GM12891 (cell line): ENCODE measurements at regions not wholly inside any gene's neighbourhood (a gene's known extent, or its start where the extent isn't known, plus 50 kb on each side); places are given as distances from the start of the nearest gene placed in this dataset.

Experiments
- PAX5 ChIP-seq: IDR thresholded peaks from 2 replicates; pipeline ENCODE4 v1.6.1; 2011; ENCODE audit warnings: low read length, moderate library complexity, mild to moderate bottlenecking; ENCODE audit not compliant: insufficient read depth, severe bottlenecking
- POLR2A ChIP-seq: IDR thresholded peaks from 2 replicates; pipeline ENCODE4 v1.6.1; 2011; ENCODE audit warnings: low read depth, low read length, control low read depth
- POLR2AphosphoS5 ChIP-seq: IDR thresholded peaks from 2 replicates; pipeline ENCODE4 v1.6.1; 2011; ENCODE audit warnings: low read depth, low read length, control low read depth
- SPI1 ChIP-seq: IDR thresholded peaks from 2 replicates; pipeline ENCODE4 v1.6.1; 2011; ENCODE audit warnings: low read depth, low read length, control low read depth
- TAF1 ChIP-seq: IDR thresholded peaks from 2 replicates; pipeline ENCODE4 v1.6.1; 2011; ENCODE audit warnings: low read depth, low read length, control low read depth

DNA sequence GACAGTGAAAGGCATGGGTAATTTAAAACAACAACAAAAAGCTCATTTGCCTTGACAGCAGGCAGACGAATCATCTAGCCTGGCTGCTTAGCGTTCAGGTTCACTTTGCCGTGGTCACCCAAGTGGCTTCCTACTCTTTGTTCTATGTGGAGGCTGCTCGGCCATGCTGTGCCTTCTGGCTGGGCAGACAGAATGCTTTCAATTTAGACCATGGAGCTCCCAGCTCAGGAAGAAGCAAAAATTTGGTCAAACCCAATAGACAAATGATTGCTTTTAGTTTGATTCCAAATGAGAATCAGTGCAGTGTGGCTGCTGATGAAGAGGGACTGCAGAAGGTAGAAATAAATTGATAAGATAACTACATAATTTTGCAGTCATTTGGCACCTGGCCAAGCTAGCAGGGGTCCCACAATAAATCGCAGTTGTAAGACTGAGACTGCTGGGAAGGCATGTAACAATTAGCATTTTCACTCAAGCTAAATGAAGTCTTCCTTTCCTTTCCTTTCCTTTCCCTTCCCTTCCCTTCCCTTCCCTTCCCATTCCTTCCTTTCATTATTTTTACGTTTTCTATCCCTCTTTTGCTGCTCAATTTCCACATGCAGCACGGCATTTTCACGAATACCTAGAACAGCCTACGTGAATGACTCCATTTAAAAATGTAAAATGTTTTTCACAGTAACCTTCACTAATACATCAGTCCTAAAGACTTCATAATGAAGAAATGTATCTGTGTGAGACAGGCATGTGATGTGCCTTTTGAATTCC is 360.4 kb upstream of the TGFBR2 start:
- TF ChIP-seq POLR2AphosphoS5 (no peak), POLR2A (no peak), TAF1 (no peak), PAX5 (no peak), SPI1 (no peak)
